GM23338 (cell line): ENCODE measurements at regions not wholly inside any gene's neighbourhood (a gene's known extent, or its start where the extent isn't known, plus 50 kb on each side); places are given as distances from the start of the nearest gene placed in this dataset.

ENCODE experiments used
- ATAC-seq: fragments of 200-7000 bp; cut with Tn5 transposase; 3 replicates; pipeline ENCODE4 v1.9.1; 2020
- DNase-seq: peaks from one replicate; pipeline ENCODE4 v3.0.0-alpha.2; 2015; ENCODE audit warnings: low spot score
- H2AFZ ChIP-seq: fragments of 200-600 bp; sonication (generic); 2 replicates; pipeline ENCODE4 v1.8.0; 2016; ENCODE audit warnings: antibody characterized with exemption, mild to moderate bottlenecking, moderate library complexity
- H3F3A ChIP-seq: fragments of 200-600 bp; sonication (generic); replicated peaks from 2 replicates; pipeline ENCODE4 v1.8.0; 2017; ENCODE audit warnings: antibody characterized with exemption, mixed run types, low read depth
- H3K27ac ChIP-seq: fragments of 200-600 bp; sonication (generic); 2 replicates; pipeline ENCODE4 v1.6.1; 2016; ENCODE audit warnings: low read depth
- H3K27me3 ChIP-seq: fragments of 200-600 bp; sonication (generic); 2 replicates; pipeline ENCODE4 v1.8.0; 2016; ENCODE audit warnings: mild to moderate bottlenecking, mixed run types, moderate library complexity; ENCODE audit not compliant: insufficient read depth
- H3K36me3 ChIP-seq: fragments of 200-600 bp; sonication (generic); 2 replicates; pipeline ENCODE4 v1.8.0; 2016; ENCODE audit warnings: mild to moderate bottlenecking; ENCODE audit not compliant: insufficient read depth
- H3K4me1 ChIP-seq: fragments of 200-600 bp; sonication (generic); 2 replicates; pipeline ENCODE4 v1.8.0; 2016; ENCODE audit warnings: mild to moderate bottlenecking, moderate library complexity; ENCODE audit not compliant: insufficient read depth
- H3K4me2 ChIP-seq: fragments of 200-600 bp; sonication (generic); 2 replicates; pipeline ENCODE4 v1.7.1; 2017; ENCODE audit warnings: mixed run types
- H3K4me3 ChIP-seq: fragments of 200-600 bp; sonication (generic); 2 replicates; pipeline ENCODE4 v1.6.1; 2016; ENCODE audit warnings: mixed run types
- H3K79me2 ChIP-seq: fragments of 200-600 bp; sonication (generic); replicated peaks from 2 replicates; pipeline ENCODE4 v1.8.0; 2017; ENCODE audit warnings: mild to moderate bottlenecking; ENCODE audit not compliant: insufficient read depth
- H3K9me2 ChIP-seq: fragments of 200-600 bp; sonication (generic); 2 replicates; pipeline ENCODE4 v1.8.0; 2017; ENCODE audit not compliant: insufficient read depth
- H4K20me1 ChIP-seq: fragments of 200-600 bp; sonication (generic); replicated peaks from 2 replicates; pipeline ENCODE4 v1.8.0; 2017; ENCODE audit warnings: mild to moderate bottlenecking; ENCODE audit not compliant: insufficient read depth
- H3K27ac Mint-ChIP-seq: 2 replicates; pipeline ENCODE4 v1.8.0; 2020; ENCODE audit warnings: inconsistent platforms, mild to moderate bottlenecking, moderate library complexity, mixed read lengths
- H3K27me3 Mint-ChIP-seq: 3 replicates; pipeline ENCODE4 v1.8.0; 2022; ENCODE audit warnings: low read depth, mild to moderate bottlenecking, moderate library complexity, mixed read lengths, inconsistent platforms; ENCODE audit not compliant: insufficient read depth, poor library complexity
- H3K36me3 Mint-ChIP-seq: 3 replicates; pipeline ENCODE4 v1.8.0; 2021; ENCODE audit warnings: low read depth, mild to moderate bottlenecking, inconsistent platforms, moderate library complexity, mixed read lengths
- H3K4me1 Mint-ChIP-seq: 3 replicates; pipeline ENCODE4 v1.8.0; 2020; ENCODE audit warnings: mild to moderate bottlenecking, inconsistent platforms, mixed read lengths
- H3K4me3 Mint-ChIP-seq: 3 replicates; pipeline ENCODE4 v1.8.0; 2021; ENCODE audit warnings: moderate library complexity, mild to moderate bottlenecking, inconsistent platforms, mixed read lengths
- H3K9me3 Mint-ChIP-seq: 3 replicates; pipeline ENCODE4 v1.8.0; 2020; ENCODE audit warnings: moderate library complexity, mild to moderate bottlenecking, inconsistent platforms, mixed read lengths
- CREB1 ChIP-seq: fragments of 250-450 bp; sonication (Bioruptor Pico); IDR thresholded peaks from 2 replicates; pipeline ENCODE4 v1.5.0; 2020; ENCODE audit warnings: low read depth, mild to moderate bottlenecking, moderate library complexity
- EZH2 ChIP-seq: fragments of 200-600 bp; sonication (generic); IDR thresholded peaks from one replicate; pipeline ENCODE4 v1.8.0; 2017; ENCODE audit warnings: antibody characterized with exemption, mild to moderate bottlenecking, low read depth; ENCODE audit not compliant: unreplicated experiment
- EZH2phosphoT487 ChIP-seq: fragments of 200-600 bp; sonication (generic); IDR thresholded peaks from one replicate; pipeline ENCODE4 v1.8.1; 2018; ENCODE audit warnings: antibody characterized with exemption; ENCODE audit not compliant: unreplicated experiment
- JUNB ChIP-seq: IDR thresholded peaks from one replicate; pipeline ENCODE4 v1.6.1; 2016; ENCODE audit warnings: antibody characterized with exemption; ENCODE audit not compliant: unreplicated experiment
- NANOG ChIP-seq: IDR thresholded peaks from 2 replicates; pipeline ENCODE4 v1.6.1; 2016; ENCODE audit warnings: antibody characterized with exemption, borderline replicate concordance
- POLR2AphosphoS5 ChIP-seq: IDR thresholded peaks from 2 replicates; pipeline ENCODE4 v1.6.1; 2016; ENCODE audit warnings: antibody characterized with exemption, low read depth
- STAT1 ChIP-seq: IDR thresholded peaks from one replicate; pipeline ENCODE4 v1.6.1; 2016; ENCODE audit warnings: antibody characterized with exemption; ENCODE audit not compliant: unreplicated experiment
- ZNF114 ChIP-seq: fragments of 250-450 bp; sonication (Bioruptor Pico); IDR thresholded peaks from 2 replicates; pipeline ENCODE4 v1.5.0; 2020; ENCODE audit warnings: mild to moderate bottlenecking, moderate library complexity
- ZNF331 ChIP-seq: fragments of 250-450 bp; sonication (Bioruptor Pico); IDR thresholded peaks from 2 replicates; pipeline ENCODE4 v1.5.0; 2020; ENCODE audit warnings: low read depth, mild to moderate bottlenecking, moderate library complexity
- TF ChIP-seq, protein P1 (sequence below): fragments of 250-450 bp; sonication (Bioruptor Pico); IDR thresholded peaks from 2 replicates; pipeline ENCODE4 v1.5.0; 2020; ENCODE audit warnings: mild to moderate bottlenecking, moderate library complexity
- TF ChIP-seq, protein P2 (sequence below): IDR thresholded peaks from 2 replicates; pipeline ENCODE4 v1.6.1; 2016; ENCODE audit warnings: antibody characterized with exemption
- TF ChIP-seq, protein P3 (sequence below), 2 experiments: fragments of 200-600 bp in 1 of 2; sonication (generic) in 1 of 2; conservative IDR thresholded peaks; 2 replicates each; pipeline versions ENCODE4 v1.5.1 to v1.6.1; 2016 to 2017; ENCODE audit warnings: antibody characterized with exemption in 2 of 2, low read depth in 2 of 2, mild to moderate bottlenecking in 2 of 2, moderate library complexity in 1 of 2
- TF ChIP-seq, protein P4 (sequence below): IDR thresholded peaks from one replicate; pipeline ENCODE4 v1.6.1; 2018; ENCODE audit warnings: antibody characterized with exemption; ENCODE audit not compliant: unreplicated experiment

DNA sequence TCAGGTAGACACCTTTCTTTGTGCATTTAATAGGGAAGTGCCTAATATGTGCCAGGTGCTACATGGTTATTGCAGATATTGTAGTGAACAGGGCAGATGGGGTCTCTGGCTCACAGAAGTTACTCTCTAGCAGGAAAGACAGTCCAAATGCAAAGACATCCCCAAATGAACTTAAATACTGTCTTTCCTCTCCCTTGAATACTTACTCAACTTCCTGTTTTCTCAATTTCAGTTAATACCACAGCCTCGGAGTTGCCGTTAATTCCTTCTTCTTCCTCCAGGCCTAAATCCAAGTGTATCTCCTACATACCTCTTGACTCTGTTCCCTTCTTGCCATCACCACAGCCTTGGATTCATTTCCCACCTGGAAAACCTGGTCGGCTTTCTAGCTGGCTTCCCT, 134.3 kb upstream of the SESN3 start:
- no peak for DNase-seq
- Histone ChIP-seq H3F3A (peaks cover under 1% of the 10 kb centered on the region; the same call in 1 of the 2 replicates), H3K27ac (no peak overlapping the region), H3K79me2 (no peaks in the 10 kb centered on the region), H4K20me1 (no peaks in the 10 kb centered on the region), H3K9me2 (peaks cover 5% of the 10 kb centered on the region; the same call in 1 of the 2 replicates), H3K4me3 (no peak overlapping the region), H3K4me2 (no peak overlapping the region), H3K27me3 (no peaks in the 10 kb centered on the region), H3K36me3 (no peaks in the 10 kb centered on the region), H2AFZ (no peak overlapping the region), H3K4me1 (peaks cover 20% of the 10 kb centered on the region)
- no peak for TF ChIP-seq ZNF114 (CRISPR knock-in tag)
- TF ChIP-seq POLR2AphosphoS5: no peak
- TF ChIP-seq, protein P1, sequence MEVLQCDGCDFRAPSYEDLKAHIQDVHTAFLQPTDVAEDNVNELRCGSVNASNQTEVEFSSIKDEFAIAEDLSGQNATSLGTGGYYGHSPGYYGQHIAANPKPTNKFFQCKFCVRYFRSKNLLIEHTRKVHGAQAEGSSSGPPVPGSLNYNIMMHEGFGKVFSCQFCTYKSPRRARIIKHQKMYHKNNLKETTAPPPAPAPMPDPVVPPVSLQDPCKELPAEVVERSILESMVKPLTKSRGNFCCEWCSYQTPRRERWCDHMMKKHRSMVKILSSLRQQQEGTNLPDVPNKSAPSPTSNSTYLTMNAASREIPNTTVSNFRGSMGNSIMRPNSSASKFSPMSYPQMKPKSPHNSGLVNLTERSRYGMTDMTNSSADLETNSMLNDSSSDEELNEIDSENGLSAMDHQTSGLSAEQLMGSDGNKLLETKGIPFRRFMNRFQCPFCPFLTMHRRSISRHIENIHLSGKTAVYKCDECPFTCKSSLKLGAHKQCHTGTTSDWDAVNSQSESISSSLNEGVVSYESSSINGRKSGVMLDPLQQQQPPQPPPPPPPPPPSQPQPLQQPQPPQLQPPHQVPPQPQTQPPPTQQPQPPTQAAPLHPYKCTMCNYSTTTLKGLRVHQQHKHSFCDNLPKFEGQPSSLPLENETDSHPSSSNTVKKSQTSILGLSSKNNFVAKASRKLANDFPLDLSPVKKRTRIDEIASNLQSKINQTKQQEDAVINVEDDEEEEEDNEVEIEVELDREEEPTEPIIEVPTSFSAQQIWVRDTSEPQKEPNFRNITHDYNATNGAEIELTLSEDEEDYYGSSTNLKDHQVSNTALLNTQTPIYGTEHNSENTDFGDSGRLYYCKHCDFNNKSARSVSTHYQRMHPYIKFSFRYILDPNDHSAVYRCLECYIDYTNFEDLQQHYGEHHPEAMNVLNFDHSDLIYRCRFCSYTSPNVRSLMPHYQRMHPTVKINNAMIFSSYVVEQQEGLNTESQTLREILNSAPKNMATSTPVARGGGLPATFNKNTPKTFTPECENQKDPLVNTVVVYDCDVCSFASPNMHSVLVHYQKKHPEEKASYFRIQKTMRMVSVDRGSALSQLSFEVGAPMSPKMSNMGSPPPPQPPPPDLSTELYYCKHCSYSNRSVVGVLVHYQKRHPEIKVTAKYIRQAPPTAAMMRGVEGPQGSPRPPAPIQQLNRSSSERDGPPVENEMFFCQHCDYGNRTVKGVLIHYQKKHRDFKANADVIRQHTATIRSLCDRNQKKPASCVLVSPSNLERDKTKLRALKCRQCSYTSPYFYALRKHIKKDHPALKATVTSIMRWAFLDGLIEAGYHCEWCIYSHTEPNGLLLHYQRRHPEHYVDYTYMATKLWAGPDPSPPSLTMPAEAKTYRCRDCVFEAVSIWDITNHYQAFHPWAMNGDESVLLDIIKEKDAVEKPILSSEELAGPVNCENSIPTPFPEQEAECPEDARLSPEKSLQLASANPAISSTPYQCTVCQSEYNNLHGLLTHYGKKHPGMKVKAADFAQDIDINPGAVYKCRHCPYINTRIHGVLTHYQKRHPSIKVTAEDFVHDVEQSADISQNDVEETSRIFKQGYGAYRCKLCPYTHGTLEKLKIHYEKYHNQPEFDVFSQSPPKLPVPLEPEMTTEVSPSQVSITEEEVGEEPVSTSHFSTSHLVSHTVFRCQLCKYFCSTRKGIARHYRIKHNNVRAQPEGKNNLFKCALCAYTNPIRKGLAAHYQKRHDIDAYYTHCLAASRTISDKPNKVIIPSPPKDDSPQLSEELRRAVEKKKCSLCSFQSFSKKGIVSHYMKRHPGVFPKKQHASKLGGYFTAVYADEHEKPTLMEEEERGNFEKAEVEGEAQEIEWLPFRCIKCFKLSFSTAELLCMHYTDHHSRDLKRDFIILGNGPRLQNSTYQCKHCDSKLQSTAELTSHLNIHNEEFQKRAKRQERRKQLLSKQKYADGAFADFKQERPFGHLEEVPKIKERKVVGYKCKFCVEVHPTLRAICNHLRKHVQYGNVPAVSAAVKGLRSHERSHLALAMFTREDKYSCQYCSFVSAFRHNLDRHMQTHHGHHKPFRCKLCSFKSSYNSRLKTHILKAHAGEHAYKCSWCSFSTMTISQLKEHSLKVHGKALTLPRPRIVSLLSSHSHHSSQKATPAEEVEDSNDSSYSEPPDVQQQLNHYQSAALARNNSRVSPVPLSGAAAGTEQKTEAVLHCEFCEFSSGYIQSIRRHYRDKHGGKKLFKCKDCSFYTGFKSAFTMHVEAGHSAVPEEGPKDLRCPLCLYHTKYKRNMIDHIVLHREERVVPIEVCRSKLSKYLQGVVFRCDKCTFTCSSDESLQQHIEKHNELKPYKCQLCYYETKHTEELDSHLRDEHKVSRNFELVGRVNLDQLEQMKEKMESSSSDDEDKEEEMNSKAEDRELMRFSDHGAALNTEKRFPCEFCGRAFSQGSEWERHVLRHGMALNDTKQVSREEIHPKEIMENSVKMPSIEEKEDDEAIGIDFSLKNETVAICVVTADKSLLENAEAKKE (CRISPR knock-in tag): no peak
- TF ChIP-seq, protein P2, sequence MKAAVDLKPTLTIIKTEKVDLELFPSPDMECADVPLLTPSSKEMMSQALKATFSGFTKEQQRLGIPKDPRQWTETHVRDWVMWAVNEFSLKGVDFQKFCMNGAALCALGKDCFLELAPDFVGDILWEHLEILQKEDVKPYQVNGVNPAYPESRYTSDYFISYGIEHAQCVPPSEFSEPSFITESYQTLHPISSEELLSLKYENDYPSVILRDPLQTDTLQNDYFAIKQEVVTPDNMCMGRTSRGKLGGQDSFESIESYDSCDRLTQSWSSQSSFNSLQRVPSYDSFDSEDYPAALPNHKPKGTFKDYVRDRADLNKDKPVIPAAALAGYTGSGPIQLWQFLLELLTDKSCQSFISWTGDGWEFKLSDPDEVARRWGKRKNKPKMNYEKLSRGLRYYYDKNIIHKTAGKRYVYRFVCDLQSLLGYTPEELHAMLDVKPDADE: no peak
- TF ChIP-seq JUNB: no peak
- TF ChIP-seq ZNF331 (CRISPR knock-in tag): no peak
- TF ChIP-seq, protein P3, sequence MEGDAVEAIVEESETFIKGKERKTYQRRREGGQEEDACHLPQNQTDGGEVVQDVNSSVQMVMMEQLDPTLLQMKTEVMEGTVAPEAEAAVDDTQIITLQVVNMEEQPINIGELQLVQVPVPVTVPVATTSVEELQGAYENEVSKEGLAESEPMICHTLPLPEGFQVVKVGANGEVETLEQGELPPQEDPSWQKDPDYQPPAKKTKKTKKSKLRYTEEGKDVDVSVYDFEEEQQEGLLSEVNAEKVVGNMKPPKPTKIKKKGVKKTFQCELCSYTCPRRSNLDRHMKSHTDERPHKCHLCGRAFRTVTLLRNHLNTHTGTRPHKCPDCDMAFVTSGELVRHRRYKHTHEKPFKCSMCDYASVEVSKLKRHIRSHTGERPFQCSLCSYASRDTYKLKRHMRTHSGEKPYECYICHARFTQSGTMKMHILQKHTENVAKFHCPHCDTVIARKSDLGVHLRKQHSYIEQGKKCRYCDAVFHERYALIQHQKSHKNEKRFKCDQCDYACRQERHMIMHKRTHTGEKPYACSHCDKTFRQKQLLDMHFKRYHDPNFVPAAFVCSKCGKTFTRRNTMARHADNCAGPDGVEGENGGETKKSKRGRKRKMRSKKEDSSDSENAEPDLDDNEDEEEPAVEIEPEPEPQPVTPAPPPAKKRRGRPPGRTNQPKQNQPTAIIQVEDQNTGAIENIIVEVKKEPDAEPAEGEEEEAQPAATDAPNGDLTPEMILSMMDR (conservative IDR thresholded peaks at IDR 0.05; ENCODE audit: low read depth in 2 of 2): no peak
- no peak for TF ChIP-seq NANOG
- TF ChIP-seq STAT1: no peak
- no peak for TF ChIP-seq CREB1 (CRISPR knock-in tag)
- TF ChIP-seq, protein P4, sequence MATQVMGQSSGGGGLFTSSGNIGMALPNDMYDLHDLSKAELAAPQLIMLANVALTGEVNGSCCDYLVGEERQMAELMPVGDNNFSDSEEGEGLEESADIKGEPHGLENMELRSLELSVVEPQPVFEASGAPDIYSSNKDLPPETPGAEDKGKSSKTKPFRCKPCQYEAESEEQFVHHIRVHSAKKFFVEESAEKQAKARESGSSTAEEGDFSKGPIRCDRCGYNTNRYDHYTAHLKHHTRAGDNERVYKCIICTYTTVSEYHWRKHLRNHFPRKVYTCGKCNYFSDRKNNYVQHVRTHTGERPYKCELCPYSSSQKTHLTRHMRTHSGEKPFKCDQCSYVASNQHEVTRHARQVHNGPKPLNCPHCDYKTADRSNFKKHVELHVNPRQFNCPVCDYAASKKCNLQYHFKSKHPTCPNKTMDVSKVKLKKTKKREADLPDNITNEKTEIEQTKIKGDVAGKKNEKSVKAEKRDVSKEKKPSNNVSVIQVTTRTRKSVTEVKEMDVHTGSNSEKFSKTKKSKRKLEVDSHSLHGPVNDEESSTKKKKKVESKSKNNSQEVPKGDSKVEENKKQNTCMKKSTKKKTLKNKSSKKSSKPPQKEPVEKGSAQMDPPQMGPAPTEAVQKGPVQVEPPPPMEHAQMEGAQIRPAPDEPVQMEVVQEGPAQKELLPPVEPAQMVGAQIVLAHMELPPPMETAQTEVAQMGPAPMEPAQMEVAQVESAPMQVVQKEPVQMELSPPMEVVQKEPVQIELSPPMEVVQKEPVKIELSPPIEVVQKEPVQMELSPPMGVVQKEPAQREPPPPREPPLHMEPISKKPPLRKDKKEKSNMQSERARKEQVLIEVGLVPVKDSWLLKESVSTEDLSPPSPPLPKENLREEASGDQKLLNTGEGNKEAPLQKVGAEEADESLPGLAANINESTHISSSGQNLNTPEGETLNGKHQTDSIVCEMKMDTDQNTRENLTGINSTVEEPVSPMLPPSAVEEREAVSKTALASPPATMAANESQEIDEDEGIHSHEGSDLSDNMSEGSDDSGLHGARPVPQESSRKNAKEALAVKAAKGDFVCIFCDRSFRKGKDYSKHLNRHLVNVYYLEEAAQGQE: no peak
- no peak for TF ChIP-seq EZH2phosphoT487
- TF ChIP-seq EZH2: no peak
- H3K27ac Mint-ChIP-seq: peak overlapping the region; percentile 38
- H3K27me3 Mint-ChIP-seq: peaks cover 10% of the 10 kb centered on the region
- no peak overlapping the region for H3K4me3 Mint-ChIP-seq
- no peaks in the 10 kb centered on the region for H3K9me3 Mint-ChIP-seq
- ATAC-seq: no peak
- H3K4me1 Mint-ChIP-seq: peaks cover 47% of the 10 kb centered on the region
- no peaks in the 10 kb centered on the region for H3K36me3 Mint-ChIP-seq
